ENCODE measurements at regions not wholly inside any gene's neighbourhood (a gene's known extent, or its start where the extent isn't known, plus 50 kb on each side); places are given as distances from the start of the nearest gene placed in this dataset.
A peak's percentile ranks its signal among the peaks of the same experiment; 100 is the strongest.

- TF ChIP-seq CHD7 (IDR thresholded peaks at IDR 0.05; ENCODE audit: insufficient replicate concordance, low read length): no peak
- no peak for TF ChIP-seq KDM1A (IDR thresholded peaks at IDR 0.05; ENCODE audit: borderline replicate concordance, low read length)
- no peak for TF ChIP-seq JUND (IDR thresholded peaks at IDR 0.05; ENCODE audit: low read length)
- TF ChIP-seq E2F6 (IDR thresholded peaks at IDR 0.05): peak; percentile 71
- no peak for TF ChIP-seq CEBPB (IDR thresholded peaks at IDR 0.05; ENCODE audit: low read depth, low read length)
- no peak for TF ChIP-seq GTF2F1 (IDR thresholded peaks at IDR 0.05; ENCODE audit: borderline replicate concordance, low read depth, low read length)
- TF ChIP-seq MAFK (IDR thresholded peaks at IDR 0.05; ENCODE audit: low read depth, low read length): no peak
- TF ChIP-seq TAF1 (IDR thresholded peaks at IDR 0.05; ENCODE audit: low read depth, low read length): no peak
- no peak for TF ChIP-seq SP4 (IDR thresholded peaks at IDR 0.05; ENCODE audit: low read length)
- TF ChIP-seq JUN (IDR thresholded peaks at IDR 0.05; ENCODE audit: low read depth, low read length): no peak
- no peak for TF ChIP-seq SIRT6 (IDR thresholded peaks at IDR 0.05; ENCODE audit: low read length)
- TF ChIP-seq SAP30 (IDR thresholded peaks at IDR 0.05; ENCODE audit: insufficient read depth, insufficient replicate concordance, low read length): no peak
Observed at GRCh38 chr6:68038815-68039408, 596.2 kb upstream of the ADGRB3 start (continued).

Data from H1 (cell line).